ENCODE measurements at regions not wholly inside any gene's neighbourhood (a gene's known extent, or its start where the extent isn't known, plus 50 kb on each side); places are given as distances from the start of the nearest gene placed in this dataset.

- TF ChIP-seq CTCF (IDR thresholded peaks at IDR 0.05) (no peak), POLR2A (IDR thresholded peaks at IDR 0.05) (no peak)
- Histone ChIP-seq H3K27ac (no peak overlapping the region), H3K27me3 (no peaks in the 10 kb centered on the region), H3K4me3 (no peak overlapping the region), H3K4me1 (no peaks in the 10 kb centered on the region), H3K9me3 (no peaks in the 10 kb centered on the region), H3K36me3 (no peaks in the 10 kb centered on the region)
- 27 to 77% methylated on average over 2 of the region's 2 CpGs for WGBS, 2 donors
- DNase-seq: no peak
- intact Hi-C loops (cut with DNase I): no loop called here
Observed at GRCh38 chr20:11047559-11047958, 373.8 kb upstream of the JAG1 start.

- no peaks in the 10 kb centered on the region for H3K9me3 ChIP-seq
- no peak overlapping the region for H3K4me3 ChIP-seq
- TF ChIP-seq POLR2A (IDR thresholded peaks at IDR 0.05): no peak
- no peak for TF ChIP-seq CTCF (IDR thresholded peaks at IDR 0.05)
- no peaks in the 10 kb centered on the region for H3K4me1 ChIP-seq
- no peak overlapping the region for H3K27ac ChIP-seq
- intact Hi-C loops (cut with DNase I): no loop called here
- no peaks in the 10 kb centered on the region for H3K27me3 ChIP-seq
- DNase-seq: no peak
- H3K36me3 ChIP-seq: no peaks in the 10 kb centered on the region
Observed at GRCh38 chr20:11048739-11049138, 374.9 kb upstream of the JAG1 start.

- TF ChIP-seq POLR2A (IDR thresholded peaks at IDR 0.05): no peak
- no peak for TF ChIP-seq CTCF (IDR thresholded peaks at IDR 0.05)
- Histone ChIP-seq H3K9me3 (no peaks in the 10 kb centered on the region), H3K27ac (no peak overlapping the region), H3K27me3 (no peaks in the 10 kb centered on the region), H3K4me1 (no peaks in the 10 kb centered on the region), H3K36me3 (no peaks in the 10 kb centered on the region), H3K4me3 (no peak overlapping the region)
- intact Hi-C loops (cut with DNase I): no loop called here
- WGBS, 2 donors: 52 to 56% methylated on average over 2 of the region's 2 CpGs
- no peak for DNase-seq
Observed at GRCh38 chr20:11050350-11050749, 376.6 kb upstream of the JAG1 start.

- WGBS, 2 donors: 63 to 74% methylated on average over 3 of the region's 3 CpGs
- Histone ChIP-seq H3K9me3 (no peaks in the 10 kb centered on the region), H3K4me3 (no peak overlapping the region), H3K36me3 (no peaks in the 10 kb centered on the region), H3K4me1 (no peaks in the 10 kb centered on the region), H3K27me3 (no peaks in the 10 kb centered on the region), H3K27ac (no peak overlapping the region)
- no peak for TF ChIP-seq POLR2A (IDR thresholded peaks at IDR 0.05)
- TF ChIP-seq CTCF (IDR thresholded peaks at IDR 0.05): no peak
- no peak for DNase-seq
- intact Hi-C loops (cut with DNase I): no loop called here
Observed at GRCh38 chr20:11051136-11051535, 377.3 kb upstream of the JAG1 start.

GRCh38 chr20:11053310-11053709 lies 379.5 kb upstream of the JAG1 start:
- TF ChIP-seq CTCF (IDR thresholded peaks at IDR 0.05): no peak
- no peak for TF ChIP-seq POLR2A (IDR thresholded peaks at IDR 0.05)

More at GRCh38 chr20:11053310-11053709, 379.5 kb upstream of the JAG1 start:
- intact Hi-C loops (cut with DNase I): no loop called here
- Histone ChIP-seq H3K4me1 (no peaks in the 10 kb centered on the region), H3K4me3 (no peak overlapping the region), H3K27me3 (no peaks in the 10 kb centered on the region), H3K36me3 (no peaks in the 10 kb centered on the region), H3K27ac (no peak overlapping the region), H3K9me3 (no peaks in the 10 kb centered on the region)
- no peak for DNase-seq
